CD14-positive monocyte (primary cell): ENCODE measurements at regions not wholly inside any gene's neighbourhood (a gene's known extent, or its start where the extent isn't known, plus 50 kb on each side); places are given as distances from the start of the nearest gene placed in this dataset.
"Not testable (repeated sequence)": the region's sequence is repeated elsewhere in the genome, so short reads cannot be mapped to it uniquely, and the experiment has no call there.

Source experiments
- DNase-seq, 3 donors: peaks; one replicate each; pipeline ENCODE4 v3.0.0-alpha.2; 2011 to 2022
- H2AFZ ChIP-seq: 2 replicates; pipeline ENCODE4 v1.6.0; 2012; ENCODE audit warnings: mild to moderate bottlenecking, low read depth, low read length, inconsistent platforms; ENCODE audit not compliant: insufficient read depth, poor library complexity, severe bottlenecking
- H3K27ac ChIP-seq, 2 donors: 1 replicate in 1 of 2; 2 replicates in 1 of 2; pipeline ENCODE4 v1.5.1; 2012 to 2013; ENCODE audit warnings: low read length in 2 of 2, control low read depth in 1 of 2, inconsistent platforms in 1 of 2, low read depth in 1 of 2, mild to moderate bottlenecking in 1 of 2
- H3K27me3 ChIP-seq, 2 donors: one replicate each; pipeline versions ENCODE4 v1.6.0 to v1.6.1; 2011 to 2013; ENCODE audit warnings: low read length in 2 of 2; ENCODE audit not compliant: control insufficient read depth in 2 of 2, insufficient read depth in 2 of 2
- H3K36me3 ChIP-seq, 2 donors: replicated peaks in 1 of 2; 1 replicate in 1 of 2; 2 replicates in 1 of 2; pipeline versions ENCODE4 v1.5.1 to v1.6.1; 2012 to 2013; ENCODE audit warnings: low read length in 2 of 2, control low read depth in 1 of 2, inconsistent platforms in 1 of 2, mild to moderate bottlenecking in 1 of 2; ENCODE audit not compliant: insufficient read depth in 2 of 2, control insufficient read depth in 1 of 2
- H3K4me1 ChIP-seq, 2 donors: 1 replicate in 1 of 2; 2 replicates in 1 of 2; pipeline versions ENCODE4 v1.5.1 to v1.6.1; 2012 to 2013; ENCODE audit warnings: low read length in 2 of 2, control low read depth in 1 of 2, inconsistent platforms in 1 of 2, mild to moderate bottlenecking in 1 of 2, moderate library complexity in 1 of 2; ENCODE audit not compliant: insufficient read depth in 2 of 2, control insufficient read depth in 1 of 2
- H3K4me2 ChIP-seq: replicated peaks from 2 replicates; pipeline ENCODE3; 2012; ENCODE audit warnings: low read length, moderate library complexity, mild to moderate bottlenecking; ENCODE audit not compliant: poor library complexity, severe bottlenecking; ENCODE audit errors: extremely low read depth
- H3K4me3 ChIP-seq, 3 experiments: fragments of 200-600 bp in 1 of 3; sonication (generic) in 1 of 3; replicated peaks in 1 of 3; 1 replicate in 2 of 3; 2 replicates in 1 of 3; pipeline ENCODE4 v1.5.1; 2011 to 2013; ENCODE audit warnings: low read length in 3 of 3, mild to moderate bottlenecking in 3 of 3, control low read depth in 2 of 3, low read depth in 2 of 3, inconsistent platforms in 1 of 3, moderate library complexity in 1 of 3
- H3K79me2 ChIP-seq: 2 replicates; pipeline ENCODE4 v1.6.0; 2012; ENCODE audit warnings: mild to moderate bottlenecking, control low read depth, inconsistent platforms, low read length, moderate library complexity; ENCODE audit not compliant: insufficient read depth
- H3K9ac ChIP-seq: 2 replicates; pipeline ENCODE4 v1.6.0; 2017; ENCODE audit warnings: low read length, mild to moderate bottlenecking; ENCODE audit not compliant: insufficient read depth, poor library complexity, severe bottlenecking
- H3K9me3 ChIP-seq, 2 donors: replicated peaks in 1 of 2; 1 replicate in 1 of 2; 2 replicates in 1 of 2; pipeline versions ENCODE4 v1.5.1 to v1.6.1; 2012 to 2013; ENCODE audit warnings: low read length in 2 of 2, control low read depth in 1 of 2; ENCODE audit not compliant: control insufficient read depth in 1 of 2, insufficient read depth in 1 of 2
- H4K20me1 ChIP-seq: 2 replicates; pipeline ENCODE4 v1.6.0; 2012; ENCODE audit warnings: mild to moderate bottlenecking, low read length, control low read depth, moderate library complexity; ENCODE audit not compliant: insufficient read depth
- H3K27ac Mint-ChIP-seq, 7 donors: one replicate each; pipeline ENCODE4 v1.8.0; 2020; ENCODE audit warnings: mild to moderate bottlenecking in 7 of 7, mixed read lengths in 7 of 7, moderate library complexity in 6 of 7, inconsistent platforms in 2 of 7
- H3K27me3 Mint-ChIP-seq, 3 donors: one replicate each; pipeline ENCODE4 v1.8.0; 2021 to 2022; ENCODE audit warnings: low read depth in 3 of 3, mild to moderate bottlenecking in 3 of 3, mixed read lengths in 3 of 3, moderate library complexity in 3 of 3, inconsistent platforms in 1 of 3
- H3K36me3 Mint-ChIP-seq, 2 donors: one replicate each; pipeline ENCODE4 v1.8.0; 2020; ENCODE audit warnings: mixed read lengths in 2 of 2, inconsistent platforms in 1 of 2, mild to moderate bottlenecking in 1 of 2
- H3K4me1 Mint-ChIP-seq: one replicate; pipeline ENCODE4 v1.8.0; 2020; ENCODE audit warnings: mild to moderate bottlenecking, mixed read lengths
- H3K4me3 Mint-ChIP-seq, 2 donors: one replicate each; pipeline ENCODE4 v1.8.0; 2020; ENCODE audit warnings: mild to moderate bottlenecking in 2 of 2, mixed read lengths in 2 of 2, moderate library complexity in 1 of 2
- H3K9me3 Mint-ChIP-seq, 7 donors: one replicate each; pipeline ENCODE4 v1.8.0; 2020 to 2022; ENCODE audit warnings: mixed read lengths in 7 of 7, mild to moderate bottlenecking in 6 of 7, moderate library complexity in 6 of 7, inconsistent platforms in 2 of 7
- WGBS: methylation state at CpG from one replicate; pipeline ENCODE4 v1.1.5; 2013; ENCODE audit warnings: missing lambda C conversion rate; ENCODE audit not compliant: insufficient coverage; 5-methylcytosine and 5-hydroxymethylcytosine counted together
- intact Hi-C, 2 donors: fragments of 100-400 bp; cut with micrococcal nuclease; formaldehyde crosslinking; loops; one replicate each; pipeline versions ENCODE4 v1.15.0 to v1.15.1; 2023
- TF ChIP-seq, protein P1 (sequence below): fragments of 200-600 bp; IDR thresholded peaks from one replicate; pipeline ENCODE4 v1.8.0; 2022; ENCODE audit warnings: antibody characterized with exemption, mild to moderate bottlenecking

DNA sequence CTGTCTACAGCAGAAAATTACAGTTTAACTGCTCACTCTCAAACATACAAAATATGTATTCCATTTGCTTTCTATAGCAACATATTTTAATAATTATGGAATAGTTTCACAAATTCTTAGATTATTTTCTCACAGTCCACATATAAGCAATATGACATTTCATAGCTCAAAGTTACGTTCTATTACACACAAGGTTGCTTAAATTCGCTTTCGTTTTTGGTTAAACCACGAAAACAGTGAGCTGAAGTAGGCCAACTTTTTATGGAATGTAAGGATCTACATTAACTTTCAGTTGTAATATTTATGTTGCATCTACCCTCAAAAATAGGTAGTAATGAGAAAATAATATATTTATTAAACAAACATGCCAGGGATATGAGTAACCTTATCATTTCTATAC, 966.0 kb upstream of the ACO1 start:
- H2AFZ ChIP-seq: no peak overlapping the region
- Mint-ChIP-seq H3K27ac (no peak overlapping the region), H3K4me1 (no peaks in the 10 kb centered on the region), H3K9me3 (peaks cover 0 to 7% (median 2%) of the 10 kb centered on the region in 7 donors), H3K36me3 (no peaks in the 10 kb centered on the region), H3K4me3 (no peak overlapping the region), H3K27me3 (peaks cover 0 to 2% (median 0%) of the 10 kb centered on the region in 3 donors)
- H3K4me3 ChIP-seq: no peak overlapping the region
- TF ChIP-seq, protein P1, sequence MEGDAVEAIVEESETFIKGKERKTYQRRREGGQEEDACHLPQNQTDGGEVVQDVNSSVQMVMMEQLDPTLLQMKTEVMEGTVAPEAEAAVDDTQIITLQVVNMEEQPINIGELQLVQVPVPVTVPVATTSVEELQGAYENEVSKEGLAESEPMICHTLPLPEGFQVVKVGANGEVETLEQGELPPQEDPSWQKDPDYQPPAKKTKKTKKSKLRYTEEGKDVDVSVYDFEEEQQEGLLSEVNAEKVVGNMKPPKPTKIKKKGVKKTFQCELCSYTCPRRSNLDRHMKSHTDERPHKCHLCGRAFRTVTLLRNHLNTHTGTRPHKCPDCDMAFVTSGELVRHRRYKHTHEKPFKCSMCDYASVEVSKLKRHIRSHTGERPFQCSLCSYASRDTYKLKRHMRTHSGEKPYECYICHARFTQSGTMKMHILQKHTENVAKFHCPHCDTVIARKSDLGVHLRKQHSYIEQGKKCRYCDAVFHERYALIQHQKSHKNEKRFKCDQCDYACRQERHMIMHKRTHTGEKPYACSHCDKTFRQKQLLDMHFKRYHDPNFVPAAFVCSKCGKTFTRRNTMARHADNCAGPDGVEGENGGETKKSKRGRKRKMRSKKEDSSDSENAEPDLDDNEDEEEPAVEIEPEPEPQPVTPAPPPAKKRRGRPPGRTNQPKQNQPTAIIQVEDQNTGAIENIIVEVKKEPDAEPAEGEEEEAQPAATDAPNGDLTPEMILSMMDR: no peak
- no peak overlapping the region for H3K27ac ChIP-seq
- no peaks in the 10 kb centered on the region for H3K4me1 ChIP-seq
- no peaks in the 10 kb centered on the region for H4K20me1 ChIP-seq
- no peaks in the 10 kb centered on the region for H3K36me3 ChIP-seq
- H3K9me3 ChIP-seq: peaks cover 0 to 2% of the 10 kb centered on the region in 2 donors
- H3K4me2 ChIP-seq: no peak overlapping the region
- H3K79me2 ChIP-seq: no peaks in the 10 kb centered on the region
- H3K27me3 ChIP-seq: no peaks in the 10 kb centered on the region
- WGBS: no CpG with 5 or more reads among the region's 4 CpGs
- H3K9ac ChIP-seq: no peak overlapping the region
- no peak for DNase-seq
- intact Hi-C loops: no loop called here

DNA sequence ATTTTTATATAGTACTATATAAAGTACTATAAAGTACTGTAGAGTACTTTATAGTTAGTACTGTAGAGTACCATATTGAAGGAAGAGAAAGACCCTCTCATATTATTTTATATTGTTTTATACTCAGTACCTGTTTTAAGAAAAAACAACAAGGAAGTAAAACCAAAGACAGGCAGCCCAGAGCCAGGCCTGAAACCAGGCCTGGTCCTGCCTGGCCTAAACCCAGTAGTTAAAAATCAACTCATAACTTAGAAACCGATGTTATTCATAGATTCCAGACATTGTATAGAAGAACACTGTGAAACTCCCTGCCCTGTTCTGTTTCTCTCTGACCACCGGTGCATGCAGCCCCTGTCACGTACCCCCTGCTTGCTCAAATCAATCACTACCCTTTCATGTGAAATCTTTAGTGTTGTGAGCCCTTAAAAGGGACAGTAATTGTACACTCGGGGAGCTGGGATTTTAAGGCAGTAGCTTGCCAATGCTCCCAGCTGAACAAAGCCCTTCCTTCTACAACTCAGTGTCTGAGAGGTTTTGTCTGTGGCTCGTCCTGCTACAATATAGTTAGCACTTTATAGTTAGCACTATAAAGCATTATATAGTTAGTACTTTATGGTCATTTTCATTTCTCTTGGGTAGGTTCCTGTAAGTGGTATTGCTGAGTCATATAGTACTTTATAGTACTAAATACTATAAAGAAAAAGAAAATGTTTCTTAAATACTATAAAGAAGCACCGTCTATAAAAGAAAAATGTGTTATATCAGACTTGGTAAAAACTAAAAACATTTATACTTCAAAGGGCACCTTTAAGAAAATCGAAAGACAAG, 940.6 kb upstream of the ACO1 start:
- H3K27me3 Mint-ChIP-seq, H4K20me1 ChIP-seq, H3K4me1 ChIP-seq, intact Hi-C loops, H3K27me3 ChIP-seq, H3K36me3 ChIP-seq, H3K4me2 ChIP-seq, H3K4me1 Mint-ChIP-seq, H3K27ac Mint-ChIP-seq, H3K27ac ChIP-seq, H2AFZ ChIP-seq, DNase-seq, H3K36me3 Mint-ChIP-seq, H3K4me3 Mint-ChIP-seq, H3K4me3 ChIP-seq, H3K9ac ChIP-seq, H3K9me3 ChIP-seq, H3K9me3 Mint-ChIP-seq, H3K79me2 ChIP-seq: not testable (repeated sequence)
- no CpG with 5 or more reads among the region's 7 CpGs for WGBS
